Coronary artery (tissue), 2 donors: ENCODE measurements at regions not wholly inside any gene's neighbourhood (a gene's known extent, or its start where the extent isn't known, plus 50 kb on each side); places are given as distances from the start of the nearest gene placed in this dataset.
"Not testable (repeated sequence)": the region's sequence is repeated elsewhere in the genome, so short reads cannot be mapped to it uniquely, and the experiment has no call there.

Experiments
- DNase-seq: peaks from one replicate; pipeline ENCODE4 v3.0.0-alpha.2; 2017; ENCODE audit warnings: low spot score
- H3K27ac ChIP-seq, 2 donors: fragments of 200-600 bp; sonication (generic); one replicate each; pipeline ENCODE4 v1.5.1; 2016 to 2019
- H3K4me3 ChIP-seq: fragments of 200-600 bp; sonication (generic); 2 replicates; pipeline ENCODE4 v1.5.1; 2016; ENCODE audit warnings: mild to moderate bottlenecking, moderate library complexity
- TF ChIP-seq, protein P1 (sequence below): fragments of 200-600 bp; sonication (generic); IDR thresholded peaks from one replicate; pipeline ENCODE4 v1.5.1; 2019; ENCODE audit warnings: antibody characterized with exemption

- Histone ChIP-seq H3K4me3 (no peak overlapping the region), H3K27ac (no peak overlapping the region)
- TF ChIP-seq, protein P1, sequence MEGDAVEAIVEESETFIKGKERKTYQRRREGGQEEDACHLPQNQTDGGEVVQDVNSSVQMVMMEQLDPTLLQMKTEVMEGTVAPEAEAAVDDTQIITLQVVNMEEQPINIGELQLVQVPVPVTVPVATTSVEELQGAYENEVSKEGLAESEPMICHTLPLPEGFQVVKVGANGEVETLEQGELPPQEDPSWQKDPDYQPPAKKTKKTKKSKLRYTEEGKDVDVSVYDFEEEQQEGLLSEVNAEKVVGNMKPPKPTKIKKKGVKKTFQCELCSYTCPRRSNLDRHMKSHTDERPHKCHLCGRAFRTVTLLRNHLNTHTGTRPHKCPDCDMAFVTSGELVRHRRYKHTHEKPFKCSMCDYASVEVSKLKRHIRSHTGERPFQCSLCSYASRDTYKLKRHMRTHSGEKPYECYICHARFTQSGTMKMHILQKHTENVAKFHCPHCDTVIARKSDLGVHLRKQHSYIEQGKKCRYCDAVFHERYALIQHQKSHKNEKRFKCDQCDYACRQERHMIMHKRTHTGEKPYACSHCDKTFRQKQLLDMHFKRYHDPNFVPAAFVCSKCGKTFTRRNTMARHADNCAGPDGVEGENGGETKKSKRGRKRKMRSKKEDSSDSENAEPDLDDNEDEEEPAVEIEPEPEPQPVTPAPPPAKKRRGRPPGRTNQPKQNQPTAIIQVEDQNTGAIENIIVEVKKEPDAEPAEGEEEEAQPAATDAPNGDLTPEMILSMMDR = no peak
- DNase-seq = no peak
Measured at GRCh38 chr2:22450831-22451230, 934.1 kb upstream of the KLHL29 start.

- TF ChIP-seq, protein P1 = no peak
- no peak for DNase-seq
- Histone ChIP-seq H3K4me3 (no peak overlapping the region), H3K27ac (no peak overlapping the region)
Measured at GRCh38 chr2:22454826-22455485, 930.0 kb upstream of the KLHL29 start.

DNA sequence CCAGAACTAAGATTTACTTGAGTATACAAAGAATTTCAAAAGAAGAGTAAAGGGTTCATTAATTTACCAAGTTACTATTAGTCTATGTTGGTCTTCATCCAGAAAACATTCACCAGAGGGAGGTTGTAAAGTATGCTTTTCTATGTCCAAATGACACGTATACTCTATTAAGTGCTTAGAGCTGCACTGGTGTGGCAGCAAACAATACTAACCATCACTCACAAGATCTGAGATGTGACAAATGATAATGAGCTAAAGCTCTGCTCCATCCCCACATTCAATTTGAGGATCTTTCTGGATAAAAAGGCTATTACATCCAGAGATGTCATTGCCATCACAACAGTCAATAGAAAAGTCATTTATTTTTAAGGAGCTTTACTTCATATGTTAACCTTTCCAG, 926.5 kb upstream of the KLHL29 start:
- no peak overlapping the region for H3K4me3 ChIP-seq
- TF ChIP-seq, protein P1 = no peak
- H3K27ac ChIP-seq = no peak overlapping the region
- no peak for DNase-seq

GRCh38 chr2:22475103-22475502, 909.9 kb upstream of the KLHL29 start:
- H3K4me3 ChIP-seq, H3K27ac ChIP-seq, DNase-seq: not testable (repeated sequence)

- Histone ChIP-seq H3K4me3 (no peak overlapping the region), H3K27ac (no peak overlapping the region)
- DNase-seq = no peak
- TF ChIP-seq, protein P1 = no peak
Measured at GRCh38 chr2:22478329-22478728, 906.6 kb upstream of the KLHL29 start.

DNA sequence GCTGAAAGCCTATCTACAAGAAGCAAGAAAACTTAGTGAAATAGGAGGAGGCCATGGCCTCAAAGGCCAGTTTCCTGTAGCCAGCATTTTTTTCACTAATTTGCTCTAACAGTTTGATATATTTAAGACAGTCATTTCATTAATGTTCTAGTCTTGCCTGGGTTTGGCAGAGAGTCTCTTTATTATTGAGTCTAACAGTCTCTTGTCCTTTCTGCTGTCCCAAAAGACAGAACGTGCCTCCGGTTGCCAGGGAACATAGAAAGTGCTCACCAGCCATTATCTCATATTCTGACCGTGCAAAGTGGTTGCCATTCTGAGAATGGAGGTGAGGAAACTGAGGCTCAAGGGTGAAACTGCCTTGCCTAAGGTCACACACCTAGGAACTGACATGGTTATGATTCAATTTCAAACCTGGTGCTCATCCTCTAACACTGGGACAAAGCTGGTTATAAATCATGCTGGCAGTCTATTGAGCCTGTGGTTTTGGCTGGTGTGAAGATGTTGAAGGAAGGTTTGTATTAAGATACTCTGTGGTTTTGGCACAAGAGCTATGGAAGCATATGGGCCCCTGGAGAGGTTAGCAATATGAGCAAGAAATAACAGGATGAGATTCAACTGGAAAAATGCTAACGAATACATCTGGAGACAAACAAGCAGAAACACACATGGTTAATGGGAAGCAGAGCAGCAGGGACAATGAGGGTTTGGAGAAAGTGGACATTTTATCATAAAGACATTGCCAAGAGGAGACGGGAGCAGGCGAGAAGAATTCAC, 903.3 kb upstream of the KLHL29 start:
- Histone ChIP-seq H3K27ac (peak overlapping the region in 1 of 2 donors; percentile 39), H3K4me3 (no peak overlapping the region)
- DNase-seq = no peak
- TF ChIP-seq, protein P1 = no peak

- no peak for DNase-seq
- TF ChIP-seq, protein P1 = no peak
- Histone ChIP-seq H3K4me3 (no peak overlapping the region), H3K27ac (no peak overlapping the region)
Measured at GRCh38 chr2:22483036-22483435, 901.9 kb upstream of the KLHL29 start.
